ENCODE measurements at regions not wholly inside any gene's neighbourhood (a gene's known extent, or its start where the extent isn't known, plus 50 kb on each side); places are given as distances from the start of the nearest gene placed in this dataset.
"Not testable (repeated sequence)": the region's sequence is repeated elsewhere in the genome, so short reads cannot be mapped to it uniquely, and the experiment has no call there.

DNA sequence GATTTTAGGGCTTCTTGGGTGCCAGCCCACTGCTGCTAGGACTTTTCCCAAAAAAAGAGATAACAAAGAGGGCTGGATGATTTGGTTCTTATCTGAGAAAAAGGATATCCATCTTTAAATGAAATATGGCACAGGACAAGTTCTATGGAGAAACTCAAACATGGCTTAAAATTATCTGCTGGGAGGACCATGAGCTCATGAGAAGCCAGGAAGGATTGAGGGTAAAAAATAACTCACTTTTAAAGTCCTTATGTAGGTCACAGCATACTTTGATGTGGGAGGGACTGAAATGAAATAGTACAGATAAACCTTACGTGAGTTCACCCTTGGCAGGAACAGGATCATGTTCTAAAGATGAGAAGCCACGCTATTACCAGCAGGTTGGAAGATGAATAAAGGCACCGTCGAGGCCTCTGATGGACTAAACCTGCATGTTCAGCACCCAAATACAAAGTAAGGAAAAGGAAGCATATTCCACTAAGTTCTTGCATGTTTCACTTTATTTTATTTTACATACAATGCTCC, 369.2 kb upstream of the KLF6 start:
- Mint-ChIP-seq H3K4me3 (no peak overlapping the region), H3K27me3 (no peaks in the 10 kb centered on the region), H3K4me1 (peaks cover 17% of the 10 kb centered on the region), H3K27ac (peak overlapping the region; percentile 7 to 52), H3K9me3 (no peaks in the 10 kb centered on the region)
- DNase-seq (no peak), ATAC-seq (no peak)

GRCh38 chr10:4151466-4151865, 366.5 kb upstream of the KLF6 start:
- Mint-ChIP-seq H3K4me3 (no peak overlapping the region), H3K9me3 (no peaks in the 10 kb centered on the region), H3K4me1 (peaks cover 17% of the 10 kb centered on the region), H3K27ac (no peak overlapping the region), H3K27me3 (no peaks in the 10 kb centered on the region)
- ATAC-seq: no peak
- DNase-seq: no peak

GRCh38 chr10:4150676-4151075, 365.7 kb upstream of the KLF6 start:
- no peak for ATAC-seq
- no peak overlapping the region for H3K27ac Mint-ChIP-seq
- H3K4me3 Mint-ChIP-seq: no peak overlapping the region
- DNase-seq: no peak
- peaks cover 17% of the 10 kb centered on the region for H3K4me1 Mint-ChIP-seq
- H3K27me3 Mint-ChIP-seq: no peaks in the 10 kb centered on the region
- H3K9me3 Mint-ChIP-seq: no peaks in the 10 kb centered on the region

DNA sequence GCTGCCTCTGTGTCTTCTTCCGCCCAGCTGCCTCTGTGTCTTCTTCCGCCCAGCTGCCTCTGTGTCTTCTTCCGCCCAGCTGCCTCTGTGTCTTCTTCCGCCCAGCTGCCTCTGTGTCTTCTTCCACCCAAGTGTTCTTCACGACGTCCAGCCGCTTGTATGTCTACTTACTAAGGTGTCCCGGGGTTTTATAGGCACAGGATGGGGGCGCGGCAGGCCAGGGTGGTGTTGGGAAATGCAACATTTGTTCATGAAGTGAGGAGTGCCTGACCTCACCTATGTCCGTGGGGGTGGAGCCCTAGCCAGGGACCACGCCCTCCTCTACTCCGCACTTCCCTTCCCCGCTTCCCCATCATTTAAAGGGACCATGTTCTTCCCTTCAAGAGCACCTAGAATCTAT, 364.5 kb upstream of the KLF6 start:
- H3K4me3 Mint-ChIP-seq: not testable (repeated sequence)
- peaks cover 10% of the 10 kb centered on the region for H3K4me1 Mint-ChIP-seq

GRCh38 chr10:4147245-4147644, 362.2 kb upstream of the KLF6 start:
- ATAC-seq: no peak
- H3K27me3 Mint-ChIP-seq: no peaks in the 10 kb centered on the region
- no peaks in the 10 kb centered on the region for H3K4me1 Mint-ChIP-seq
- no peaks in the 10 kb centered on the region for H3K9me3 Mint-ChIP-seq
- DNase-seq: no peak
- H3K4me3 Mint-ChIP-seq: no peak overlapping the region
- no peak overlapping the region for H3K27ac Mint-ChIP-seq

More for the DNA sequence above, 364.5 kb upstream of the KLF6 start:
- H3K27me3 Mint-ChIP-seq, ATAC-seq, DNase-seq, H3K27ac Mint-ChIP-seq, H3K9me3 Mint-ChIP-seq: not testable (repeated sequence)

DNA sequence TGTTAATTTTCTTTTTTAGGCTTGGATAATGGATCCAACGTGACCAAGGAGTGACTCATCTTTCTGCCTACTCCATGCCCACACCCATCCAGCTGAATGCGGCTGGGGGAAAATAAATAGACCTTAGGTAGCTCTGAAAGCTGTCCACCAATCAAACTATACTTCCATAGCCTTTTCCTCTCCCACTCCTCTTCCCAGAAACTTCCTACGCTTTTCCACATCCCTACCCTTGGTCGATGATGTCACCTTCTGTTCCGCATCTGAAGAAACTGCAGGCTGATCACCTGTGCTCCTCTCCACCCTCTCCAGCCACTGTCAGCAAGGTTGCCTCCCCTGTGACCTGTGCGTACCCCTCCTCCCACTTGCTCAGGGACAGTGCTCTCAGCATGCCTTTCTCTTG, 359.8 kb upstream of the KLF6 start:
- no peak overlapping the region for H3K4me3 Mint-ChIP-seq
- peaks cover 16 to 19% of the 10 kb centered on the region in 2 donors for H3K9me3 Mint-ChIP-seq
- ATAC-seq: no peak
- no peaks in the 10 kb centered on the region for H3K27me3 Mint-ChIP-seq
- H3K27ac Mint-ChIP-seq: no peak overlapping the region
- no peak for DNase-seq
- no peaks in the 10 kb centered on the region for H3K4me1 Mint-ChIP-seq

GRCh38 chr10:4141471-4141870, 356.5 kb upstream of the KLF6 start:
- Mint-ChIP-seq H3K27me3 (no peaks in the 10 kb centered on the region), H3K9me3 (peaks cover 19 to 20% of the 10 kb centered on the region in 2 donors), H3K4me1 (no peaks in the 10 kb centered on the region), H3K4me3 (no peak overlapping the region), H3K27ac (no peak overlapping the region)
- DNase-seq: no peak
- ATAC-seq: no peak

- peaks cover 19 to 20% of the 10 kb centered on the region in 2 donors for H3K9me3 Mint-ChIP-seq
- peaks cover 20% of the 10 kb centered on the region for H3K4me1 Mint-ChIP-seq
- H3K27me3 Mint-ChIP-seq: no peaks in the 10 kb centered on the region
- no peak overlapping the region for H3K4me3 Mint-ChIP-seq
- H3K27ac Mint-ChIP-seq: no peak overlapping the region
- ATAC-seq (no peak), DNase-seq (no peak)
Observed at GRCh38 chr10:4138146-4138721, 353.2 kb upstream of the KLF6 start.

DNA sequence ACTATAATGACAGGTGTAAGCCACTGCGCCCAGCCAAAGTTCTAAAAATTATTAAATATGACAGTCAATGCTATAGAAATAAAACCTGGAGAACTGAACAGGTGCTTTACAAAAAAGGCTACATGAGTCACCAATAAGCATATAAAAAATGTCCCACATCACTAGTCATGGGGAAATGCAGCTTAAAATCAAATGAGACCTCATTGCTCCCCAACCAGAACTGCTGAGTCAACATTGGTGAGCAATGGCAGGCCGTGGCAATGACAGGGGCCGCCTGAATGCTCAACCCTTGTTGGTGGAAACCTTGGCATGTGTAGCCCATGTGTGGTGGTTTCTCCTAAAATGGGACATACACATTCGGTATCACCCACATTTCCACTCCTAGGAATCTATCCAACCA, 352.3 kb upstream of the KLF6 start:
- ATAC-seq (no peak), DNase-seq (no peak)
- peaks cover 20% of the 10 kb centered on the region for H3K4me1 Mint-ChIP-seq
- H3K4me3 Mint-ChIP-seq: no peak overlapping the region
- H3K27ac Mint-ChIP-seq: no peak overlapping the region
- peaks cover 19 to 20% of the 10 kb centered on the region in 2 donors for H3K9me3 Mint-ChIP-seq
- no peaks in the 10 kb centered on the region for H3K27me3 Mint-ChIP-seq

- Mint-ChIP-seq H3K27ac (no peak overlapping the region), H3K4me3 (no peak overlapping the region), H3K9me3 (peaks cover 9 to 11% of the 10 kb centered on the region in 2 donors), H3K27me3 (no peaks in the 10 kb centered on the region), H3K4me1 (peaks cover 20% of the 10 kb centered on the region)
- peak; percentile 71 for ATAC-seq
- DNase-seq: no peak
Observed at GRCh38 chr10:4136121-4136520, 351.1 kb upstream of the KLF6 start.

DNA sequence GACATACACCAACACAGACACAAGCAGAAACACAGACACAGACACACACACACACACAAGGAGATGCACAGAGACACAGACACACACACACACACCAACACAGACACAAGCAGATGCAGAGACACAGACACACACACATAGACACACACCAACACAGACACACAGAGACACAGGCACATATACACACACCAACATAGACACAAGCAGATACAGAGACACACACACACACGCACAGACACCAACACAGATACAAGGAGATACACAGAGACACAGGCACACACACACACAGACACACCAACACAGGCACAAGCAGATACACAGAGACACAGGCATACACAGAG, 347.2 kb upstream of the KLF6 start:
- DNase-seq (no peak), ATAC-seq (no peak)
- H3K4me1 Mint-ChIP-seq: peaks cover 32% of the 10 kb centered on the region
- H3K9me3 Mint-ChIP-seq: no peaks in the 10 kb centered on the region
- no peak overlapping the region for H3K4me3 Mint-ChIP-seq
- H3K27ac Mint-ChIP-seq: no peak overlapping the region
- no peaks in the 10 kb centered on the region for H3K27me3 Mint-ChIP-seq

- ATAC-seq (peak; percentile 88), DNase-seq (peak in 1 of 2 donors; percentile 47)
- Mint-ChIP-seq H3K27ac (no peak overlapping the region), H3K27me3 (no peaks in the 10 kb centered on the region), H3K9me3 (peaks cover 0 to 3% of the 10 kb centered on the region in 2 donors), H3K4me3 (no peak overlapping the region), H3K4me1 (peaks cover 32% of the 10 kb centered on the region)
Observed at GRCh38 chr10:4131407-4132215, 346.6 kb upstream of the KLF6 start.

DNA sequence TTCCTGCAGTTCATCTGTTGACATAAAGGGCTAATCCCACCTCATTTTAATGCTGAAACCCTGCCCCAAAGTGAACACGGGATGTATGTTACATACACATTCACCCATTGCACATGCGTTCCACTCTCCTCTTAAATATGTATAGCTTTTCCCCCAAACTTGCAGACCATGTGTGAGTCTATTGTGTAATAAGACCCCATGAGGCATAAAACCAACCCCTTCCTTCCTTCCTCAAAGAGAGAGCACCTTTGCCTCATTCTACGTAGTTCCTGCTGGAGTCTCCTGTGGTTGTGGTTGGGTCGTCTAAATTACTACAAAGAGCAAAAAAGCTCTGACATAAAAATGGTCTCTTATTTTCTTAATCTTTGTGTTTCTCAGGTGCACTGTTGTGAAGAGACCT, 345.7 kb upstream of the KLF6 start:
- H3K27me3 Mint-ChIP-seq: no peaks in the 10 kb centered on the region
- no peak overlapping the region for H3K27ac Mint-ChIP-seq
- no peak overlapping the region for H3K4me3 Mint-ChIP-seq
- H3K4me1 Mint-ChIP-seq: peaks cover 27% of the 10 kb centered on the region
- DNase-seq (no peak), ATAC-seq (no peak)
- peaks cover 0 to 11% of the 10 kb centered on the region in 2 donors for H3K9me3 Mint-ChIP-seq

GRCh38 chr10:4129866-4130477, 345.0 kb upstream of the KLF6 start:
- no peaks in the 10 kb centered on the region for H3K27me3 Mint-ChIP-seq
- H3K27ac Mint-ChIP-seq: no peak overlapping the region
- peaks cover 3 to 15% of the 10 kb centered on the region in 2 donors for H3K9me3 Mint-ChIP-seq
- H3K4me3 Mint-ChIP-seq: peak overlapping the region in 1 of 2 donors; percentile 14
- DNase-seq (no peak), ATAC-seq (no peak)
- H3K4me1 Mint-ChIP-seq: peaks cover 19% of the 10 kb centered on the region

- H3K4me1 Mint-ChIP-seq: peaks cover 12% of the 10 kb centered on the region
- no peak overlapping the region for H3K4me3 Mint-ChIP-seq
- no peak overlapping the region for H3K27ac Mint-ChIP-seq
- no peaks in the 10 kb centered on the region for H3K27me3 Mint-ChIP-seq
- H3K9me3 Mint-ChIP-seq: peaks cover 7 to 18% of the 10 kb centered on the region in 2 donors
- no peak for ATAC-seq
- no peak for DNase-seq
Observed at GRCh38 chr10:4127518-4128315, 342.7 kb upstream of the KLF6 start.
